Embryonic facial prominence (tissue), 1 donor: ENCODE measurements at regions not wholly inside any gene's neighbourhood (a gene's known extent, or its start where the extent isn't known, plus 50 kb on each side); places are given as distances from the start of the nearest gene placed in this dataset.
"Not testable (repeated sequence)": the region's sequence is repeated elsewhere in the genome, so short reads cannot be mapped to it uniquely, and the experiment has no call there.

Experiments
- DNase-seq: peaks from one replicate; pipeline ENCODE4 v3.0.0-alpha.2; 2016; ENCODE audit errors: extremely low spot score

- no peak for DNase-seq
These were observed 124.7 kb upstream of the NANOGP8 start for GRCh38 chr15:35209838-35210237.

GRCh38 chr15:35208353-35208752 lies 123.3 kb upstream of the NANOGP8 start:
- no peak for DNase-seq

- no peak for DNase-seq
These were observed 121.1 kb upstream of the NANOGP8 start for GRCh38 chr15:35206060-35206675.

- DNase-seq: no peak
These were observed 113.1 kb upstream of the NANOGP8 start for GRCh38 chr15:35198197-35198596.

GRCh38 chr15:35197754-35198153 lies 112.7 kb upstream of the NANOGP8 start:
- no peak for DNase-seq

GRCh38 chr15:35197306-35197705 lies 112.2 kb upstream of the NANOGP8 start:
- no peak for DNase-seq

GRCh38 chr15:35196273-35196672 lies 111.2 kb upstream of the NANOGP8 start:
- DNase-seq: no peak

GRCh38 chr15:35195649-35196048 lies 110.6 kb upstream of the NANOGP8 start:
- DNase-seq: no peak

GRCh38 chr15:35195031-35195430 lies 109.9 kb upstream of the NANOGP8 start:
- no peak for DNase-seq

GRCh38 chr15:35194296-35194695 lies 109.2 kb upstream of the NANOGP8 start:
- DNase-seq: no peak

- no peak for DNase-seq
These were observed 106.7 kb upstream of the NANOGP8 start for GRCh38 chr15:35191783-35192182.

GRCh38 chr15:35186346-35186745 lies 101.3 kb upstream of the NANOGP8 start:
- DNase-seq: no peak

- DNase-seq: no peak
These were observed 99.6 kb upstream of the NANOGP8 start for GRCh38 chr15:35184646-35185045.

GRCh38 chr15:35182841-35183479 lies 97.9 kb upstream of the NANOGP8 start:
- no peak for DNase-seq

GRCh38 chr15:35181538-35181937 lies 96.4 kb upstream of the NANOGP8 start:
- no peak for DNase-seq

GRCh38 chr15:35179739-35180138 lies 94.6 kb upstream of the NANOGP8 start:
- DNase-seq: no peak

- DNase-seq: not testable (repeated sequence)
These were observed 93.1 kb upstream of the NANOGP8 start for GRCh38 chr15:35178186-35178585.

GRCh38 chr15:35174948-35175347 lies 89.9 kb upstream of the NANOGP8 start:
- DNase-seq: no peak

- no peak for DNase-seq
These were observed 88.5 kb upstream of the NANOGP8 start for GRCh38 chr15:35173444-35174118.

- DNase-seq: no peak
These were observed 85.1 kb upstream of the NANOGP8 start for GRCh38 chr15:35170207-35170606.

- no peak for DNase-seq
These were observed 83.4 kb upstream of the NANOGP8 start for GRCh38 chr15:35168464-35168863.

- DNase-seq: no peak
These were observed 82.6 kb upstream of the NANOGP8 start for GRCh38 chr15:35167675-35168074.

GRCh38 chr15:35166730-35167359 lies 81.8 kb upstream of the NANOGP8 start:
- no peak for DNase-seq
